CMK (cell line): ENCODE measurements at regions not wholly inside any gene's neighbourhood (a gene's known extent, or its start where the extent isn't known, plus 50 kb on each side); places are given as distances from the start of the nearest gene placed in this dataset.
"Not testable (repeated sequence)": the region's sequence is repeated elsewhere in the genome, so short reads cannot be mapped to it uniquely, and the experiment has no call there.

Experiments
- DNase-seq: peaks from one replicate; pipeline ENCODE4 v3.0.0-alpha.2; 2010; ENCODE audit warnings: low read depth

DNA sequence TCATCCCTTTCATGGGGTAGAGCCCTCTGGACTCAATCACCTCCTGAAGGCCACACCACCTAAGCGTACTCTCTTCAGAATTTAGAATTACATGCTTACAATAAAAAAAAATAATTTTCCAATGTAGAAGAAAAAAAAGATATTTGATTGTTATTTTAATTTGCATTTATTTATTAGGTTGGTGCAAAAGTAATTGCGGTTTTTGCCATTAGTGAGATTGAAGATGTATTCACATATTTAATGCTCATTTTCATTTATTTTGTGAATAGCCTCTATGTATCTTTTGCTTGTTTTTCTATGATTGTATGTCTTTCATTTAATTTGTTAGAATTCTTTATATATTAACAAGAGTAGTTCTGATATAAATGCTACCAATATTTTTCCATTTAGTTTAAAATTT lies 220.5 kb downstream of the RND3 start:
- no peak for DNase-seq

DNA sequence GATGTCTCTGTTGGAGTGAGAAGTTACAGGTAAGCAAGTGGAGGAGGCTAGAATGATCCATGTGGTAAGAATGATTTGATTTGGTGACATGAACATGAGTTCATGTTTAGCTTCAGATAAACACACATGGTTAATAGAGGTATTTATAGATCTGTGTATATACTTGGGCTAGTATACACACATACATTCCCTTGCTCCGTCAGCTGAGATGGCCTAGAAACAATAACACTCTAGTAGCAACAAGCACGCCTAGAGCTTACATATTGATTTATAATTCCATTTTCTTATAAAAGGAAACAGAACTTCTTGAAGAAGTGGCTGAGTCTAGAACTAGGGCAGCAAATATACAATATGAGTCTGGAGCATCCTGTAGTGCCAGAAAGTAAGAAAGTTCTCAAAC lies 223.0 kb downstream of the RND3 start:
- DNase-seq: no peak

GRCh38 chr2:150261691-150262090 lies 225.8 kb downstream of the RND3 start:
- no peak for DNase-seq

DNA sequence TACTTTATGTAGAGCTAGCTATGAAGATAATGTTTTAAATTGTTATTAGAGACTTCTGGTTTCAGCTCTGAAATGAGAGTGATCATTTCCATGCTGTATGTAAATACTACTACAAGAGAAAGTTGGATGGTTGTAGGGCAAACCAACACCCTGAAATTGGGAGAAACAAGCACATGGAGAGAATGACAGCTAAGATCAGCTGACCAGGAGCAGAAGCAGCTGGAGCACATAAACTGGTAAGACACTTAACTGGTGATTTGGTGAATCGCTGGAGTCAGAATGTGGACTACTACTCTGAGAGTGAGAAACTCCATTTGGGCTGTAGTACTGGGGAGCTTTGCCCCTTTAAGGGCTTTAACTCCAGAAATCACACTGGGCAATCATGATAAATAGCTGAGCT lies 226.8 kb downstream of the RND3 start:
- no peak for DNase-seq

DNA sequence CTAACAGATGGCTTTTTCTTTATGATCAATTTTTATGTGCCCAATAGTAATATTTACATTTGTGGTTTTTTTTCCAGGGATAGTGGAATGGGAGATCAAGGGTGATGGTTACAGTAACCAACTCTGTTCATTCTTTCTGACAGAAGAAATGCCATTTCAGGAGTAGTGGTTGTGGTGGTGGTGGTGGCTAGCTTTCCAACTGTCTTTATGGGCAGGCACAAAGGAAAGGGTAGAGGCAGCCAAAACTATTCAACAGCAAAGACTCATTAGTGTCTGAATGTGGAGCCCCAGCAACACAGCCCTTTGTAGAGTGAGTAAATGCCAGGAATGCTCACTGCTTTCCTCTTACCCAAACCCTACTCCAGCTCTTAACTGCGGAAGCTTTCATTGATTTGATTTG lies 227.7 kb downstream of the RND3 start:
- no peak for DNase-seq

GRCh38 chr2:150258781-150259307 lies 228.6 kb downstream of the RND3 start:
- no peak for DNase-seq

DNA sequence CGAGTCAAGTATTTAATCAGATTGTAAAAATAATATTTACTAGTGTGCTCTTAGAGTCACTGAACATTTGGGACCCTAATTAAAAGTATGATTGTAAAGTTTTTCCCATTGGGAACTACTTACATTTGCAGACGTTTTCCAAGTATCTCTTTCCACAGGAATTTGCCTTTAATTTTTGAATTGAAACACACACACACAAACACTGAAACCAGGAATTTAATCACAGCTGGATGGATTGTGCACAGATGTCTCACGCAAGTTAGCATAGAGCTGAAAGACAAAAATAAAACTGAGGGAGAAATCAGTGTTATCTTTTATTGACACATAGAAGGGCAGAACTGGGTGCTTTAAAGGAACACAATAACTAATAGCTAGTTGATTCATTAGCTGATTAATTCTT lies 230.7 kb downstream of the RND3 start:
- no peak for DNase-seq

GRCh38 chr2:150255528-150255927 lies 231.9 kb downstream of the RND3 start:
- DNase-seq: no peak

DNA sequence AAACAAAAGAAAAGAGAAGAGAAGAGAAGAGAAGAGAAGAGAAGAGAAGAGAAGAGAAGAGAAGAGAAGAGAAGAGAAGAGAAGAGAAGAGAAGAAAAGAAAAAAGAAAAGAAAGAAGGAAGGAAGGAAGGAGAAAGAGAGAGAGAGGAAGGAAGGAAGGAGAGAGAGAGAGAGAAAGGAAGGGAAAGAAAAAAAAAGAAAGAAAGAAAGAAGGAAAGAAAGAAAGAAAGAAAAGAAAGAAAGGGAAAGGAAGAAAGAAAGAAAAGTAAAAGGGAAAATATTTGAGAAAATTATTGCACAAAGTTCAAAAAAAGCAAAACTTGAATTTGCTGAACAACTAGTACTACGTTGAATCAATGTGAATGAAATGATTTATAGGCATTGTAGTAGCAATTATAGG lies 237.7 kb downstream of the RND3 start:
- DNase-seq: not testable (repeated sequence)

GRCh38 chr2:150247481-150247880 lies 240.0 kb downstream of the RND3 start:
- DNase-seq: no peak

GRCh38 chr2:150234787-150235446 lies 252.6 kb downstream of the RND3 start:
- DNase-seq: no peak

GRCh38 chr2:150232871-150233270 lies 254.6 kb downstream of the RND3 start:
- DNase-seq: no peak

DNA sequence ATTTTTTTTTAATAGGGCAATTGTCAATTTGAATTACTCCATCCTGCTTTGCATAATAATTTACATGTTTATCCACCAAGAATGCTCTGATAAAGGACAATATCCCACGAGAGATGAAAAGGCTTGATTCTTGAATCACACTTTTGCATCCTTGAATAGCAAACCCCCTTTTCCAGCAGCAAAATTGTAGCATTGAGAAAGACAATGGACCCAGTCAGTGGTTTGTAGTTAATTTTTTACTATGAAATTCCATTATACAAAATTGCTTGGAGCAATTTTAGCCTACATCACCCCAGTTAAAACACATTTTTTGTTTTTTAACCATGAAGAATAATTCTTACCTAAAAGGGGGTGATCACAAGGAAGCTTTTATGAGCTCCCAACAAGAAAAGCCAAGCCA lies 255.1 kb downstream of the RND3 start:
- no peak for DNase-seq

GRCh38 chr2:150230616-150231015 lies 256.9 kb downstream of the RND3 start:
- DNase-seq: no peak

DNA sequence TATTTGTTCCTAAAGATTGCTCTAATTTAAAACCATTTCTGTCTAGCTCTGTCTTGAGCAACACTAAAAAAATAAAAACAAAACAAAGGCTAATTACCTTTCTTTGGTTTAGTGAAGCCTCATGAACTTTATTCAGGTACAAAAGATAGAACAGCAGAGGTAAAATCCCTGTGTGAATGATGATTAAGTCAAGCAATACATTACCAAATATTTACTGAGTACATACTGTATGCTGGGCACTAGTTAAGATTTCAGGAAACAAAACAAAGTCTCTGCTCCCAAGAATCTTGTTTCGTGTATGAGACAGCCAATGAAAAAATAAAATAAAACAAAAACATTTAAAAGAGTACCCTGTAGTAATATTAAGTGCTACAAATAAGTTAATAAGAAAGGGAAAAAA lies 257.5 kb downstream of the RND3 start:
- DNase-seq: no peak

DNA sequence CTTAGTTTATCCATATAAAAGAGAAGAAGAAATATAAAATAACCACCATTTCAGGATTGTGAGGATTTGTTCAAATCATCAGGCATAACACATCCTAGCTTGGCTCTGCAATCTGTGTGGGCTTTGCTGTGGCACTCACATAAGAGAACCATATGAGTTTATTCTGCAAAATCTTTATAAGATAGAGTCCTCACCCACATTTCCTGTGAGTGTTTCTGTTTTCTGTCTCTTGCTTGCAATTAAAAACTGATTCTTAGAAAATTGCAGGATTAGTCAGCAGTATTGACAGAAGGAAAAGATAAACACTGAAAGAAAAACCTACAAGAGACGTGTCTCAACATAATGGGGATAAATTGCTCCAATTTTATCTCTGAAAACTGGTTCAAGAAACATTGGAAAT lies 258.5 kb downstream of the RND3 start:
- DNase-seq: no peak

DNA sequence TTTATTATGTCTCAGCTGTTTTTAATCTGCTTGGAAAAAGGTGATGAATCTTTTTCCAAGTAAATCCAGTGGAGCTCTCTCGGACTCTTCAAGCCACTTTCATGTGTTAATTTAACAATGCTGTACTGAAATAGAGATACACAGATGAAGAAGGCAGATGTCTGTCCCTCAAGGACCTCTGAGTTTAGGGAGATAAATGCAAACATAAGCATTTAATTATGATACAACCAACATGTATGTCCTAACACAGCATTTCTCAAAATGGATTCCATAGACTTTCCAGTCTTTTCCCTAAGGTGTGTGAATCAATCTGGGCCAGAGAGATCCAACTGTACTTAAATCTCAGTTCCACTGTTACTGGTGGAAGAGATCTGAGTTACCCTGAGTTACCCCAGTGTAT lies 262.4 kb downstream of the RND3 start:
- no peak for DNase-seq

- no peak for DNase-seq
Measured at GRCh38 chr2:150224321-150224720, 263.1 kb downstream of the RND3 start.

- DNase-seq: no peak
Measured at GRCh38 chr2:150222942-150223341, 264.5 kb downstream of the RND3 start.

DNA sequence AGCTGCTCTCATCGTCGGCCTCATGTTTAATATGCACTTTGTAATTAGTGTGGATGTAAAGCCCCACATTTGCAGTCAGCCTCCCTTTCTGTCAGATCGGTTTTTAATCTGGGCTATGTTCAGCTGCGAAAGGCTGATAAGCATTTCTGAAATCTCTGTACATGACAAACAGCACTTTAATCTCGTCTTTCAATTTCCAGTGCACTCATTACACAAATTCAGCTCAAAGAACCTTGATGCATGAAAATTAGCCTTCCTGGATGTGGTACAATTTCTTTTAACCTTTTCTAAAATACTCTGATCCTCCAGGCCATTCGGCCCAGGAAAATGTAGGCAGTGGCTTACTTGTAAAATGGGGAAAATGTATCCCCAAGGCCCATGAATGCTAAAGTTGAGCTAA lies 265.1 kb downstream of the RND3 start:
- DNase-seq: no peak

DNA sequence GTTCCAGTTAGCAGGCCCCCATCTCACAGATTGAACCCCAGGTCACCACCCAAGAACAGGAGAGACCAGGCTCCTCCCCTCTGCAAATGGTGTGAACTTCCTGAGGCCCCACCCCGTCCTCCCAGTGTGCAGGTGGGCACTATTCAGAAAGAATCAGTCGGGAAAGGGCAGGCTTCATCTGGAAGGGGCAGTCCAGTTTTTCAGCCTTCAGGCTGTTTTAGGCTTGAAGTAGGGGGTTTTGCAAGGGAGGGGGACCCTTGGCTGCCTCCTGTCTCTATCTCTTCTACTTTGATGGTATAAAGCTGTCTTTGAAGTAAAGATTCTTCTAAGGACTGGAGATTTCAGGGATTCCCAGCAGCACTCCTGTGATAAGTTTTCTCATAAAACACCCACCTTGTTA lies 267.6 kb downstream of the RND3 start:
- no peak for DNase-seq

DNA sequence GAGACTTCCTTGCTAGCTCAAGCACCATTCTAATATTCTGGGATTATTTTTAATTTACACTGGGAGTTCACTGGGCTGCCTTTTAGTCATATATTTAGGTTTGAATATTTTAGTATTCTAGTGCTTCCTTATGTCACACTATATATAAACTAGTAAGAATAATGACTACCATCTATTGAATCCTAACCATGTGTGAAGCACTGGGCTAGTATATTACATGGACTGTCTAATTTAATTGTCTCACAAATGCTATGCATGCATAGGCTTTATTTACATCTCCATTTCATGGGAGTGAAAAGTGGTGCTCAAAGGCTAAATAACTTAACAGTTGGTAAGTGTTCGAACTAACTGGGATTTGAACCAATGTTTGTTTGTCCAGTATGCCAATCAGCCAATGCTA lies 272.4 kb downstream of the RND3 start:
- DNase-seq: no peak

- no peak for DNase-seq
Measured at GRCh38 chr2:150214626-150215025, 272.8 kb downstream of the RND3 start.

GRCh38 chr2:150212722-150213171 lies 274.7 kb downstream of the RND3 start:
- DNase-seq: no peak
